Neural progenitor cell (in vitro differentiated cells): ENCODE measurements at regions not wholly inside any gene's neighbourhood (a gene's known extent, or its start where the extent isn't known, plus 50 kb on each side); places are given as distances from the start of the nearest gene placed in this dataset.

Source experiments
- EZH2 ChIP-seq: fragments of 200-600 bp; sonication (generic); IDR thresholded peaks from 2 replicates; pipeline ENCODE4 v1.6.1; 2017; ENCODE audit warnings: antibody characterized with exemption, mild to moderate bottlenecking, moderate library complexity
- EZH2phosphoT487 ChIP-seq: fragments of 200-600 bp; sonication (generic); IDR thresholded peaks from 2 replicates; pipeline ENCODE4 v1.6.1; 2017; ENCODE audit warnings: antibody characterized with exemption

DNA sequence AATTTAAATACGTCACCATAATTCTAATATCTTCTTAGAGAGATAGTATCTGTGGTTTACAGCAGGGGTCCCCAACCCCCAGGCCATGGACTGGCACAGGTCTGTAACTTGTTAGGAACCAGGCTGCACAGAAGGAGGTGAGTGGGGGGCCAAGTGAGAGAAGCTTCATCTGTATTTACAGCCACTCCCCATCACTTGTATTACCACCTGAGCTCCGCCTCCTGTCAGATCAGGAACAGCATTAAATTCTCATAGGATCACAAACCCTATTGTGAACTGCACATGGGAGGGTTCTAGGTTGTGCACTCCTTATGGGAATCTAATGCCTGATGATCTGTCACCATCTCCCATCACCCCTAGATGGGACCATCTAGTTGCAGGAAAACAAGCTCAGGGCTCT is 282.6 kb downstream of the ICOS start:
- TF ChIP-seq EZH2, result no peak
- no peak for TF ChIP-seq EZH2phosphoT487
